SK-N-MC (cell line): ENCODE measurements at regions not wholly inside any gene's neighbourhood (a gene's known extent, or its start where the extent isn't known, plus 50 kb on each side); places are given as distances from the start of the nearest gene placed in this dataset.

Experiments
- EZH2 ChIP-seq: fragments of 200-600 bp; sonication (generic); IDR thresholded peaks from one replicate; pipeline ENCODE4 v1.6.1; 2017; ENCODE audit warnings: antibody characterized with exemption
- FOXP2 ChIP-seq: optimal IDR thresholded peaks from 2 replicates; pipeline ENCODE3; 2011; ENCODE audit warnings: mild to moderate bottlenecking, moderate library complexity; ENCODE audit not compliant: insufficient read depth; ENCODE audit errors: extremely low read length, control extremely low read depth
- POLR2AphosphoS5 ChIP-seq: IDR thresholded peaks from 2 replicates; pipeline ENCODE4 v1.6.1; 2012; ENCODE audit warnings: mild to moderate bottlenecking, low read depth, low read length, borderline replicate concordance

GRCh38 chr6:167500961-167501360 is 176.1 kb downstream of the TTLL2 start:
- TF ChIP-seq POLR2AphosphoS5: no peak
- TF ChIP-seq EZH2: no peak
- TF ChIP-seq FOXP2: no peak
